Kidney (tissue), 13 donors: ENCODE measurements at regions not wholly inside any gene's neighbourhood (a gene's known extent, or its start where the extent isn't known, plus 50 kb on each side); places are given as distances from the start of the nearest gene placed in this dataset.

Experiments
- DNase-seq, 5 donors: peaks; one replicate each; pipeline ENCODE4 v3.0.0-alpha.2; 2013 to 2020
- FAIRE-seq: peaks from 2 replicates; lab custom pipeline; 2012; peaks lifted over from hg19 to GRCh38; lab: Jason Lieb, UNC
- H3K27ac ChIP-seq, 2 donors: one replicate each; pipeline ENCODE4 v1.7.0; 2013; ENCODE audit warnings: low read depth in 2 of 2, low read length in 2 of 2, inconsistent platforms in 1 of 2
- H3K27me3 ChIP-seq: one replicate; pipeline ENCODE4 v1.7.1; 2013; ENCODE audit warnings: low read length, inconsistent platforms; ENCODE audit not compliant: control insufficient read depth, insufficient read depth
- H3K36me3 ChIP-seq, 3 donors: one replicate each; pipeline versions ENCODE4 v1.7.0 to v1.7.1; 2013; ENCODE audit warnings: low read length in 3 of 3, control low read depth in 1 of 3, inconsistent platforms in 1 of 3; ENCODE audit not compliant: insufficient read depth in 3 of 3, control insufficient read depth in 2 of 3
- H3K4me1 ChIP-seq, 3 donors: one replicate each; pipeline versions ENCODE4 v1.7.0 to v1.7.1; 2013; ENCODE audit warnings: low read length in 3 of 3, inconsistent platforms in 1 of 3, low read depth in 1 of 3; ENCODE audit not compliant: control insufficient read depth in 2 of 3, insufficient read depth in 2 of 3
- H3K4me3 ChIP-seq, 3 donors: one replicate each; pipeline versions ENCODE4 v1.7.0 to v1.8.1; 2013; ENCODE audit warnings: low read length in 3 of 3, control low read depth in 1 of 3, inconsistent platforms in 1 of 3
- H3K9ac ChIP-seq, 3 donors: one replicate each; pipeline versions ENCODE4 v1.7.0 to v1.7.1; 2013; ENCODE audit warnings: low read length in 3 of 3, control low read depth in 1 of 3, inconsistent platforms in 1 of 3
- H3K9me3 ChIP-seq, 3 donors: one replicate each; pipeline versions ENCODE4 v1.7.0 to v1.7.1; 2013; ENCODE audit warnings: low read length in 3 of 3, control low read depth in 1 of 3, inconsistent platforms in 1 of 3; ENCODE audit not compliant: control insufficient read depth in 2 of 3, insufficient read depth in 1 of 3
- intact Hi-C: fragments of 100-400 bp; cut with DNase I; formaldehyde crosslinking; loops from one replicate; pipeline ENCODE4 v1.11.1; 2022
- TF ChIP-seq, protein P1 (sequence below): IDR thresholded peaks from 3 replicates; pipeline ENCODE4 v1.5.1; 2012; ENCODE audit warnings: mild to moderate bottlenecking, moderate library complexity, borderline replicate concordance; ENCODE audit not compliant: insufficient read depth; ENCODE audit errors: extremely low read depth
- donor health status: control.
- donor health status: control.
- donor health status: control.
- donor health status: control.
- donor health status: control.
- donor health status: DM: yes; HTN: yes; CAD: no.
- donor health status: Normal renal cell carcinoma (clear cell type).

DNA sequence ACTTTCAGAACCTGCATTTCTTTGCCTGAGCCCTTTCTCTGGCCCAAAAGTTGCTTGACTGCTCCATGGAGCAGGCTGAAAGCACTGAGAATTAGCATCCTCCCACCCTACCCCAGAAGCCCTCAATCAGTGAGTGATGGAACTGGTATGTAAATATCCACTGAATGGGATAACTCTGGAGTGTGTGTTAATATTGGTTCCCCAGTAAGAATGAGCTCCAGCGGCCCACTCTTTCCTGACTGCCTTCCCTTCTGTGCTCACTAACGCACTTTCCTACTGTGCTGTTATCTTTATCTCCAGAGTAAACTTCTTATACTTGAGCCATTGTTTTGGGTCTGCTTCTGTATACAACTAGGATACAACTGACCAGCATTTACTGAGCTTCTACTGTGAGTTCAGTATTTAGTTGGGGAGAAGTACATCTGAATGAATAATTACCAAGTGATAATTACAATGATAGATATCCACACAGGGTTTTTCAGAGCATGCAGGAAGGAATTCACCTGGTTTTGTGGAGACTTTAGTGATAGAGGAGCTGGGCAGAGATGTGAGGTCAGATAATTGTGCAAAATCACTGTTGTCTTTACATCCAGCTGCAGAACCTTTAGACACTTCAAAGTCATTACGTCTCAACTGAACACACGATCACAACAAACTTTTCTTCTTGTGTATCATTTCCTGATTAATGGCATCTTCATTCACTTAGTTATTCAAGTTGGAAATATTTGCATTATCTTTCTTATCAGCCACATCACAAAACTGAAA, 149.2 kb upstream of the BTG1 start:
- Histone ChIP-seq H3K27ac (no peak overlapping the region), H3K27me3 (no peaks in the 10 kb centered on the region), H3K36me3 (no peaks in the 10 kb centered on the region), H3K4me3 (no peak overlapping the region), H3K9me3 (no peaks in the 10 kb centered on the region), H3K9ac (no peak overlapping the region), H3K4me1 (no peaks in the 10 kb centered on the region)
- no peak for DNase-seq
- FAIRE-seq = no peak
- TF ChIP-seq, protein P1, sequence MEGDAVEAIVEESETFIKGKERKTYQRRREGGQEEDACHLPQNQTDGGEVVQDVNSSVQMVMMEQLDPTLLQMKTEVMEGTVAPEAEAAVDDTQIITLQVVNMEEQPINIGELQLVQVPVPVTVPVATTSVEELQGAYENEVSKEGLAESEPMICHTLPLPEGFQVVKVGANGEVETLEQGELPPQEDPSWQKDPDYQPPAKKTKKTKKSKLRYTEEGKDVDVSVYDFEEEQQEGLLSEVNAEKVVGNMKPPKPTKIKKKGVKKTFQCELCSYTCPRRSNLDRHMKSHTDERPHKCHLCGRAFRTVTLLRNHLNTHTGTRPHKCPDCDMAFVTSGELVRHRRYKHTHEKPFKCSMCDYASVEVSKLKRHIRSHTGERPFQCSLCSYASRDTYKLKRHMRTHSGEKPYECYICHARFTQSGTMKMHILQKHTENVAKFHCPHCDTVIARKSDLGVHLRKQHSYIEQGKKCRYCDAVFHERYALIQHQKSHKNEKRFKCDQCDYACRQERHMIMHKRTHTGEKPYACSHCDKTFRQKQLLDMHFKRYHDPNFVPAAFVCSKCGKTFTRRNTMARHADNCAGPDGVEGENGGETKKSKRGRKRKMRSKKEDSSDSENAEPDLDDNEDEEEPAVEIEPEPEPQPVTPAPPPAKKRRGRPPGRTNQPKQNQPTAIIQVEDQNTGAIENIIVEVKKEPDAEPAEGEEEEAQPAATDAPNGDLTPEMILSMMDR = no peak
- intact Hi-C loops = no loop called here

DNA sequence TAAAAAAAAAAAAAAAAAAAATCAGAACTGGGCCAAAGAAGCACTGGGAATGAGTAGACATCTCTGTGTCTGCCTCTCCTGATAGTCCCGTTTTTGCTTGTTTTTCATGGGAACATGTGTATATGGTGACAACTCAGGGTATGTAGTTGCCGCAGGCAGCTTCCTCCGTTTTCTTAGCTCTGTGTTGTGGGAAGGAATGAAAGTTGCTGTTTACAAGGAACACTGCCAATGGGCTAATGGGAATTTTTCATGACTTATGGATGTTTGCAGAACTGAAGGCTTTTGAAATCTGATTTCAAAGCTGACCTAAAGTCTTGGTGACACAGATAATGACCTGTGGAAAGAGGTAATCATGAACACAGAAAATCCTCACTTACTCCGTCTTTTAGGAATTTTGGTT, 146.4 kb upstream of the BTG1 start:
- H3K27ac ChIP-seq = no peak overlapping the region
- TF ChIP-seq, protein P1 = no peak
- H3K9me3 ChIP-seq = no peaks in the 10 kb centered on the region
- H3K4me3 ChIP-seq = no peak overlapping the region
- DNase-seq (no peak), FAIRE-seq (no peak)
- no peaks in the 10 kb centered on the region for H3K4me1 ChIP-seq
- H3K36me3 ChIP-seq = no peaks in the 10 kb centered on the region
- intact Hi-C loops = no loop called here
- no peak overlapping the region for H3K9ac ChIP-seq
- H3K27me3 ChIP-seq = no peaks in the 10 kb centered on the region

DNA sequence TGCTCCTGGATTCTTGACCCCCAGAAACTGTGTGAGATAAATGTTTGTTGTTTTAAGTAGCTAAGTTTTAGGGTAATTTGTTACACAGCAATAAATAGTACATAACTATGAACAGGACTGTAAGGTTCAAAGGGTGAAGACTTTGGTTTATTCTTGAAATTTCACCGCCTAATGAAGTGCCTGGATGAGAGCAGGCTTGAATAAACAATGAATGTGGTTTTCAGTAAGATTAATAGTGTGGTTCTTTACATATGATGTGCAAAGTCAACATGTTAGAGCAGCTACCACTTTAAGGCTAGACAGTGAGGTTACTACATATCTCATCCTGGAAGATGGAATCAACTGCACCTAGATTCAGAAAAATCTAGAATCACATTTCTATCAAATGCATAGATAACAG, 145.2 kb upstream of the BTG1 start:
- Histone ChIP-seq H3K27ac (no peak overlapping the region), H3K4me1 (no peaks in the 10 kb centered on the region), H3K9ac (no peak overlapping the region), H3K36me3 (no peaks in the 10 kb centered on the region), H3K4me3 (no peak overlapping the region), H3K27me3 (no peaks in the 10 kb centered on the region), H3K9me3 (no peaks in the 10 kb centered on the region)
- TF ChIP-seq, protein P1 = no peak
- FAIRE-seq = no peak
- intact Hi-C loops = no loop called here
- DNase-seq = no peak

DNA sequence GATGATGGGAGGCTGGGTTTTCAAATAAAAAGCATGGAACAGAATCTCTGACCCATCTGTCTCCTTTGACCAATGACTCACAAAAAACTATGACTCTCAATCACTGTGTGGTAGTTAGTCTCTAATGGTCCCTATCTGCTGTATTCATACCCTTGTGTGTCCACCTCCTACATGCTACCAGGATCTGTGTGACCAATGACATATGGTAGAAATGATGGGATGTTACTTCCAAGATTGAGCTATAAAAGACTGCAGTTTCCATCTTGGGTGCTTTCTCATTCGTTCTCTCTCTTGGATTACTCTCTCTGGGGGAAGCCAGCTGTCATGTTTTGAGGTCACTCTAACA, 144.7 kb upstream of the BTG1 start:
- no peak overlapping the region for H3K27ac ChIP-seq
- intact Hi-C loops = no loop called here
- FAIRE-seq = no peak

More for the DNA sequence above, 144.7 kb upstream of the BTG1 start:
- no peaks in the 10 kb centered on the region for H3K4me1 ChIP-seq
- H3K4me3 ChIP-seq = no peak overlapping the region
- no peak for DNase-seq
- TF ChIP-seq, protein P1 = no peak
- H3K9ac ChIP-seq = no peak overlapping the region
- H3K36me3 ChIP-seq = no peaks in the 10 kb centered on the region
- H3K27me3 ChIP-seq = no peaks in the 10 kb centered on the region
- no peaks in the 10 kb centered on the region for H3K9me3 ChIP-seq
